ENCODE measurements at regions not wholly inside any gene's neighbourhood (a gene's known extent, or its start where the extent isn't known, plus 50 kb on each side); places are given as distances from the start of the nearest gene placed in this dataset.

DNA sequence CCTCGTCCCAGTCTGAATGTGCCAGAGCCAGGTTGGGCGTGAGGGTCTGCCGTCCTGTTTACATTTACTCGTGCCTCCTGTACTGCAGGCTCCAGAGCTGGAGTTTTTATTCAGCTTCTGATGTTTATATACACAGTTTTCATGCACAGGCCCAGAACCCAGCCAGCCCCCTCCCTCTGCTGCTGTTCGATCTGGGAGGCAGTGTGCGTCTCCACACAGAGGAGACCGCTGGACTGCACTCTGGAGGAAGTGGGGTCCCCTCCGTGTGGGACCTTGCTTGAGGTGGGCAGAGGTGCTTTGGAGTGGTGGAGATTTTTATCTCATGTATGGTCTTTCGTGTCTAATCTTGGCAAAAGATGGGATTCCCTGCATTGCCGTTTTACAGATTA lies 90.6 kb downstream of the GLI2 start:
- ChIA-PET CTCF (no interaction called here), POLR2A (no interaction called here)

DNA sequence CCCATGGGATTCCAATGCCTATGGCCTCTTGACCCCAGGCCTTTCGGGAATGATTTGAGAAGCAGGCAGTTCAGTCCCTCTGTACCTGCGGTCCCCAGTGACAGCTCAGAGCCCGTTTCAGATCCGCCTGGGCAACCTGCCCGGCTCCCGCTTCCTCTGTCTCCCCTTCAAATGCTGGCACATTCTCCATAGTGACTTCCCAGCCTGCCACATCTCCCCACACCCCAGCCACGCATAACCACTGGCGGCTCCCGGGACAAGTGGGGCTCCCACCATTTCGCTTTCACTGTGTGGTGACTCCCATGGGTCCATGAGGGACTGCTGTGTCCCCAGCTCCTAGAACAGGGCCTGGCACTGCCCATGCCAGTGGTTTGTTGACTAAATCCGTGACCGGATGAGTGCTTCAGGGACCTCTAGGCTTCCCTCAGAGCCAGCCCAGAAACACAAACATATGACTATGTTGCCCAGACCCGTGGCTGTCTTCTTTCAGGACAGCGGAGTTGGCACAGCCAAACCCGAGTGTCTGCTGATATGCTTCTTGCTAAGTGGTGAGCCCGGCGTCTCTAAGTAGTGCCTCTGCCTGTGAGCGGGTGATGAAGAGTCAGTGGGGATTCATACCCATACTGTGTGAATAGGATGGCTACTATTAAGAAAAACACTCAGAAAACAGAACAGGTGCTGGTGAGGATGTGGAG lies 91.2 kb downstream of the GLI2 start:
- Mint-ChIP-seq H3K4me3 (no peak overlapping the region), H3K27me3 (no peaks in the 10 kb centered on the region), H3K27ac (no peak overlapping the region), H3K4me1 (no peaks in the 10 kb centered on the region), H3K9me3 (ENCODE audit: insufficient read depth) (no peaks in the 10 kb centered on the region)
- Histone ChIP-seq H3K4me2 (replicated peaks; ENCODE audit: low read depth, low read length, poor library complexity, severe bottlenecking) (no peak overlapping the region), H4K20me1 (ENCODE audit: control insufficient read depth, insufficient read depth, low read length, poor library complexity, severe bottlenecking) (no peaks in the 10 kb centered on the region), H3K9ac (ENCODE audit: low read length) (no peak overlapping the region), H3K36me3 (replicated peaks in 1 of 2; ENCODE audit: control extremely low read depth in 1 of 2, control insufficient read depth in 1 of 2, extremely low read depth in 1 of 2, insufficient read depth in 2 of 2, low read length in 1 of 2) (no peaks in the 10 kb centered on the region), H3K4me1 (ENCODE audit: control insufficient read depth in 2 of 2, insufficient read depth in 2 of 2, low read length in 2 of 2) (no peaks in the 10 kb centered on the region), H3K4me3 (ENCODE audit: control extremely low read depth in 1 of 5, extremely low read depth in 1 of 5, insufficient read depth in 1 of 5, low read depth in 2 of 5, low read length in 4 of 5) (no peak overlapping the region), H3K27me3 (replicated peaks in 1 of 4; ENCODE audit: control extremely low read depth in 1 of 4, control insufficient read depth in 3 of 4, insufficient read depth in 4 of 4, low read length in 3 of 4) (no peaks in the 10 kb centered on the region), H3K79me2 (ENCODE audit: control insufficient read depth, insufficient read depth, low read length) (no peaks in the 10 kb centered on the region), H3K9me3 (ENCODE audit: control extremely low read depth in 1 of 3, control insufficient read depth in 2 of 3, insufficient read depth in 1 of 3, low read length in 2 of 3) (no peaks in the 10 kb centered on the region), H2AFZ (ENCODE audit: insufficient read depth, low read depth, low read length, poor library complexity, severe bottlenecking) (no peak overlapping the region), H3K27ac (ENCODE audit: low read length in 2 of 2) (no peak overlapping the region)
- TF ChIP-seq, protein P1, sequence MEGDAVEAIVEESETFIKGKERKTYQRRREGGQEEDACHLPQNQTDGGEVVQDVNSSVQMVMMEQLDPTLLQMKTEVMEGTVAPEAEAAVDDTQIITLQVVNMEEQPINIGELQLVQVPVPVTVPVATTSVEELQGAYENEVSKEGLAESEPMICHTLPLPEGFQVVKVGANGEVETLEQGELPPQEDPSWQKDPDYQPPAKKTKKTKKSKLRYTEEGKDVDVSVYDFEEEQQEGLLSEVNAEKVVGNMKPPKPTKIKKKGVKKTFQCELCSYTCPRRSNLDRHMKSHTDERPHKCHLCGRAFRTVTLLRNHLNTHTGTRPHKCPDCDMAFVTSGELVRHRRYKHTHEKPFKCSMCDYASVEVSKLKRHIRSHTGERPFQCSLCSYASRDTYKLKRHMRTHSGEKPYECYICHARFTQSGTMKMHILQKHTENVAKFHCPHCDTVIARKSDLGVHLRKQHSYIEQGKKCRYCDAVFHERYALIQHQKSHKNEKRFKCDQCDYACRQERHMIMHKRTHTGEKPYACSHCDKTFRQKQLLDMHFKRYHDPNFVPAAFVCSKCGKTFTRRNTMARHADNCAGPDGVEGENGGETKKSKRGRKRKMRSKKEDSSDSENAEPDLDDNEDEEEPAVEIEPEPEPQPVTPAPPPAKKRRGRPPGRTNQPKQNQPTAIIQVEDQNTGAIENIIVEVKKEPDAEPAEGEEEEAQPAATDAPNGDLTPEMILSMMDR (IDR thresholded peaks at IDR 0.05) = no peak
- TF ChIP-seq EZH2 (IDR thresholded peaks at IDR 0.05; ENCODE audit: borderline replicate concordance, insufficient read depth, low read depth, low read length, poor library complexity, severe bottlenecking) = no peak
- POLR2A ChIA-PET = no interaction called here
- intact Hi-C loops (cut with micrococcal nuclease) = no loop called here
- CTCF ChIA-PET = no interaction called here
- ATAC-seq (ENCODE audit: low read depth) = no peak
- no peak for DNase-seq
- 86% methylated on average over 15 of the region's 18 CpGs for WGBS (ENCODE audit: insufficient coverage)

More for the DNA sequence above, 90.6 kb downstream of the GLI2 start:
- no peaks in the 10 kb centered on the region for H3K79me2 ChIP-seq (ENCODE audit: control insufficient read depth, insufficient read depth, low read length)
- H3K4me3 ChIP-seq (ENCODE audit: control extremely low read depth in 1 of 5, extremely low read depth in 1 of 5, insufficient read depth in 1 of 5, low read depth in 2 of 5, low read length in 4 of 5) = no peak overlapping the region
- H3K27me3 ChIP-seq (replicated peaks in 1 of 4; ENCODE audit: control extremely low read depth in 1 of 4, control insufficient read depth in 3 of 4, insufficient read depth in 4 of 4, low read length in 3 of 4) = no peaks in the 10 kb centered on the region
- no peak overlapping the region for H3K9ac ChIP-seq (ENCODE audit: low read length)
- no peaks in the 10 kb centered on the region for H3K4me1 Mint-ChIP-seq
- no peak for DNase-seq
- TF ChIP-seq EZH2 (IDR thresholded peaks at IDR 0.05; ENCODE audit: borderline replicate concordance, insufficient read depth, low read depth, low read length, poor library complexity, severe bottlenecking) = no peak
- TF ChIP-seq, protein P1 (IDR thresholded peaks at IDR 0.05) = no peak
- H3K27ac ChIP-seq (ENCODE audit: low read length in 2 of 2) = no peak overlapping the region
- ATAC-seq (ENCODE audit: low read depth) = no peak
- no peak overlapping the region for H3K4me3 Mint-ChIP-seq
- H4K20me1 ChIP-seq (ENCODE audit: control insufficient read depth, insufficient read depth, low read length, poor library complexity, severe bottlenecking) = no peaks in the 10 kb centered on the region
- no peaks in the 10 kb centered on the region for H3K36me3 ChIP-seq (replicated peaks in 1 of 2; ENCODE audit: control extremely low read depth in 1 of 2, control insufficient read depth in 1 of 2, extremely low read depth in 1 of 2, insufficient read depth in 2 of 2, low read length in 1 of 2)
- no peaks in the 10 kb centered on the region for H3K27me3 Mint-ChIP-seq
- no peaks in the 10 kb centered on the region for H3K9me3 Mint-ChIP-seq (ENCODE audit: insufficient read depth)
- H3K4me1 ChIP-seq (ENCODE audit: control insufficient read depth in 2 of 2, insufficient read depth in 2 of 2, low read length in 2 of 2) = no peaks in the 10 kb centered on the region
- no peak overlapping the region for H3K27ac Mint-ChIP-seq
- no peak overlapping the region for H3K4me2 ChIP-seq (replicated peaks; ENCODE audit: low read depth, low read length, poor library complexity, severe bottlenecking)
- 86% methylated on average over 8 of the region's 10 CpGs for WGBS (ENCODE audit: insufficient coverage)
- no peaks in the 10 kb centered on the region for H3K9me3 ChIP-seq (ENCODE audit: control extremely low read depth in 1 of 3, control insufficient read depth in 2 of 3, insufficient read depth in 1 of 3, low read length in 2 of 3)
- intact Hi-C loops (cut with micrococcal nuclease) = no loop called here
- no peak overlapping the region for H2AFZ ChIP-seq (ENCODE audit: insufficient read depth, low read depth, low read length, poor library complexity, severe bottlenecking)

All from B cell (primary cell).